Fibroblast of peridontal ligament (primary cell): ENCODE measurements at regions not wholly inside any gene's neighbourhood (a gene's known extent, or its start where the extent isn't known, plus 50 kb on each side); places are given as distances from the start of the nearest gene placed in this dataset.

Source experiments
- DNase-seq: peaks from one replicate; pipeline ENCODE4 v3.0.0-alpha.2; 2010; ENCODE audit errors: extremely low read depth

DNA sequence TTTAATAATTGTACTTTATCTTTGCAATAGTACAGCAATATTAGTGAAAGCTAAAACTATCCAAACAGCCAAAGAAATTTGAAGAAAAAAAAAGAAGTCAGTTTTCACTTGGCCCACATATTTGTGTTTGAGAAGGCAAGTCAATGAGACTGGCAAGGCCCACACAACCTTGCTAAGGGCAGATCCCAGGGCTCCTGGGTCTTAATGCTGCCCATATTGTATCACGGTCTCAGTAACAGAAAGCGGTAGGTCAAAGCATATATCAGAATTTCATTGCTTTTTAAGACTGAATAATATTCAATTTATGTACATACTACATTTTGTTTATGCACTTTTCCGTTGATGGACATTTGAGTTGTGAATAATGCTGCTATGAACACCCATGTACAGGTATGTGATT lies 262.0 kb upstream of the TOPAZ1 start:
- DNase-seq: no peak

- no peak for DNase-seq
Measured at GRCh38 chr3:43994657-43995546, 246.8 kb upstream of the TOPAZ1 start.

GRCh38 chr3:43995547-43996378 lies 245.9 kb upstream of the TOPAZ1 start:
- DNase-seq: no peak

DNA sequence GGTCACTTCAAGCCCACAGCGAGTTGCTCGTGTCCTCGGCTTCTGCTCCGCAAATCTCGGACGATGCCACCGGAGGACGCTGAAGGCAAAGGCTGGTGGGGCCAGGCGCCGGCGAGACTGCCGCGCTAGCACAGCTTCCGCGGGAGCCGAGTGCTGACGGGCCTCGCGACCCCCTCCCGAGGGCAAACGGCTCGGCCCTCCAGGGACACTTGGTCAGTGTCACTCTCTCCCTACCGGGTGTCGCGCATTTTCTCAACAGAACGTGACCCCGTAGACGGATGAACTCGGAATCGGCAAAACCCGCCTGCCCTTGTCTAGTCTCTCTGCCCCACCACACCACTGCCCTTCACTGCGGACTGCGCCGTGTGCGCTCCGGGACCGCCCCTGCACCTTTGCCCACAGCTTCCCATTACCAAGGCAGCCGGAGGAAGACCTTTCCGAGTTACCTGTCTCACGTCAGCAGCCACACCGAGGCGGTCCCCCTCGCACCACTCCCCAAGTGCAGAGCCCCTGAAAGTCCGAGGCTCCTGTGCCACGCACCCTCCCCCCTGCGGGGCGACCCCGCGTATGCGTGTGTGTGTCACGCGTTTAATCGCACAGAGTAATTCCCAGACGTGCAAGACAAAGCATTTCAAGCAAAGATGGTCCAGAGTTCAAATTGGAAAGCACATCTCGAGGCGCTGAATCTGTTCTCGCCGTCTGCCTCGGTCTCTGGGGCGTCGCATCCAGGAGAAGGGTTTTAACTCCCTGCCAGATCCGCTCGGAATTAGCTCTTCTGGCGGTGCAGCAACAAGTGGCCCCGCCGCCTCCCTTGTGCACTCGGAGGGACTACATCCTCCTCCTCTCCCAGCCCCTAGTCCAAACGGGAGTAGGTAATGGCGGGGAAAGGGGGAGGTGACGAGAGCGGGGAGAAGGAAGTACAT lies 245.0 kb upstream of the TOPAZ1 start:
- peak; percentile 55 for DNase-seq

GRCh38 chr3:43997316-43997715 lies 244.4 kb upstream of the TOPAZ1 start:
- DNase-seq: no peak

DNA sequence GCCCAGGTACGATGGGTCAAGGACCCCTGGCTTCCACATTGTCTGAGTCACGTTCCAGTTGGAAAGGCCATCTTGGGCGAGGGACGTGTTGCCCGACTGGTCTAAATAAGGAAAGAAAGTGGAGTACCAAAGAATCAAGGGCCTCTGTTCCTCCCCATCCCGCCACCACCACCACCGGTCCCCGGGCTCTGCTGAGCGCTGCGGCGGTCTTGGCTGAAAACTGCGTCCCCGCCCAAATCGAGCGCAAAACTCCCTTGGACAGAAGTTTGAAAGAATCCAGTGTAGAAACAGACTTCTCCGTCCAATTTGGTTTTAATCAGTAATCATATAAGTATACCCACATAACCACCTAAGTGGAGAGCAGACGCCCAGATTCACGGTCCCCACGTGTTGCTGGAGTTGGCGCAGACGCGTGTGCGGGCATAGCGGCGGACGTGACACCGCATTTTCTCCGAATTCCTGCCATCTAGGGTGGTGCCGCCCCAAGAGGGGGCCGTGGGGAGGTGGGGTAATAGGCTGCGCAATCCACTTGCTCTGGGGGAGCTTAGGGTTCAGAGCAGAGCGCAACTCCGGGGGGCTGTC lies 243.8 kb upstream of the TOPAZ1 start:
- no peak for DNase-seq

- no peak for DNase-seq
Measured at GRCh38 chr3:43998370-43998835, 243.3 kb upstream of the TOPAZ1 start.

DNA sequence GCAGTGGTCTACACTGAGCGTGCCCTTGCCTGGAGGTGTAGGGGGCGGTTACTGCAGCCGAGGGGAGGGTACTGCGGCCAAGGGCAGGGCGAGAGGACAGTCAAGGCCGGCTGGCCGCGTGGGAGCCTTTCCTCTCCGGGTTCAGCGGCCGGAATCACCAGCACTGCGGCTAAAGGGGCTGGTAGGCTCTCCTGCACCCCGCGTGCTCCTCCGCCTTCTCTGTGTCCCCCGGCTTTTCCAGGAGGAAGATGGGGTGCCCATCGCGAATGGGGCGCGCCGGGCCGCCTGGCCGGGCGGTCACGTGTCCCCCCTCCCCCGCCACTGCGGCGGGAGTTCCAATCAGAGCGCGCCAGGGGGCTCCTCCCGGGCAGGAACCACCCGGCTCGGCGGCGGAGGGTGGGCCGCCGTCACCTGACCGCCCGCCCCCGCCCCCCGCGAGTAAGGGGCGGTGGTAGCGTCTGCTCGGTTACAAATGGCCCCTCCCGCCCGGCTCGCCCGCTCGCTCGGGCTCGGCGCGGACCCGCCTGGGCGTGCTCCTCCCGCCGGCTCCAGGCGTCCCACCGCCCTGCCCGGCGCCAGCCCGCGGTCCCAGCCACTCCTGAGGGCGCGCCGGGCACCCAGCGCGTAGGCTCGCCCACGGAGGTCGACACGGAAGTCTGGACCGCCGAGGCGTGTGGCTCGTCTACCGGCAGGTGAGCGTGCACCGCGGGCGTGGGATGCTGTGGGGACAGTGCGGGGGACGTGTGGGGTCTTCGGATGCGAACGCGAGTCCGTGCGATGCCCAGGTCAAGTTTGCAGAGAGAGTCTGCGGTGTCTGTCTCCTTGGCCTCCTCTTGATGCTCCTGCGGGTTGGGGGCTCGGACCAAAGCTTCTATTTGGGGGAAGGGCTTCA lies 242.6 kb upstream of the TOPAZ1 start:
- peak; percentile 57 for DNase-seq

DNA sequence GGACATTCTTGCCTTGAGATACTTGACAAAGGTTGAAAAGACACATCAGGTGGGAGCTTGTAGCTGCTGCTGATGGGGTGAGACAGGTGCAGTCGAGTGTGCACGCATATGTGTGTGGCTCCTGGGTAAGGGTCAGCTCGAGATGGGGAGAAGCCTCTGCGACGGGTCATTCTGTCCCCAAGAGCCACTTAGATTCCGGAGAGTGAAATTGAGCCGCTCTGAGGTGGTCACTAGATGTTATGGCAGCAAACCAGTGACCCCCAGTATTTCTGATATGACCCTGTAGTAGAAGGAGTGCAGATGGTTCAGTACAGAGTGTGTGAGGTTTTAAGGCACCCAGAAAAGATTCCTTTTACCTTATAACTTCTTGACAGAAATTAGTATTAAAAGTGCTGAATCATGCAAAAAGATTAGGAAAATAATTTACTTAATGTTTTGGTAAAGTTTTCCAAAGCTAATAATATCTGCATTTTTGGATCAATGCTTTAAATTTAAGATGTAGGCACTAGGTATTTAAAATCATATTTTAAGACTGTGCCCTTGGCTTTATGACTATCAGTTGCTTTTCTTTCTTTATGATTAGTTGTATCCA lies 241.9 kb upstream of the TOPAZ1 start:
- no peak for DNase-seq

- peak; percentile 79 for DNase-seq
Measured at GRCh38 chr3:44000586-44000985, 241.1 kb upstream of the TOPAZ1 start.

DNA sequence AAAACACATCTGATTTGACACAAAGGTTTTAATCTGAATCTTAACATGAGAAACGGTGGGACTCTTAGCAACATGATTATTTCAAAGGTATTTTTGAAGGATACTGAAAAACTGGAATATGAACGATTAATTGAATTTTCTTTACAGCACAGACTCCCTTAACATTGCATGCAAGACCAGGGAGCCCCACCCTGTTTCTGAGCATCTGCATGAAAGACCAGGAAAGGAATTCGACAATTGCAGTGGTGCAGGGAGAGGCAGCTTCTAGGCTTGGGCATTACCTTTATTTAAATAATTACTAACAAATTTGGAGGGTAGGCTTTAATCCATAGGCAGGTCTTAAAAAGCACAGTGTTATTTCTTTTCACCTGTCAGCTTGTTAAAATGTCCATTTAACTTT lies 240.6 kb upstream of the TOPAZ1 start:
- DNase-seq: peak; percentile 28

DNA sequence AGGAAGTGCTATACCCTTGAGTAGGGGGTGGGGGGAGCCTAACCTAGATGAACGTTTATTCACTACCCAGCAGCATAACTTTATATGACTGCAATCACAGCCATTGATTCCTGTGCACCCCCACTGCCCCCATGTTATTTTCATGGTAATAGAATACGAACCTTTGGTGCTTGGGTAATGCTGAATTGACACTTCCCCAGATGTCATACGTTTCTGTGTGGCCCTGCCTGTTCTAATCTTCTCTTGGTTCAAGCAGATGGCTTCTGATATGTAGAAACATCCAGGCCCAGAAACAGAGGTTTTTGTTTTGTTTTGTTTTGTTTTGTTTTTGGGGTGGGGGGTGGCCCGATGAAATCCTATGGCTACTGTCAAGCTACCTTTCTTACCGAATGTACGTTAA lies 237.9 kb upstream of the TOPAZ1 start:
- no peak for DNase-seq

- DNase-seq: no peak
Measured at GRCh38 chr3:44011680-44012079, 230.0 kb upstream of the TOPAZ1 start.

DNA sequence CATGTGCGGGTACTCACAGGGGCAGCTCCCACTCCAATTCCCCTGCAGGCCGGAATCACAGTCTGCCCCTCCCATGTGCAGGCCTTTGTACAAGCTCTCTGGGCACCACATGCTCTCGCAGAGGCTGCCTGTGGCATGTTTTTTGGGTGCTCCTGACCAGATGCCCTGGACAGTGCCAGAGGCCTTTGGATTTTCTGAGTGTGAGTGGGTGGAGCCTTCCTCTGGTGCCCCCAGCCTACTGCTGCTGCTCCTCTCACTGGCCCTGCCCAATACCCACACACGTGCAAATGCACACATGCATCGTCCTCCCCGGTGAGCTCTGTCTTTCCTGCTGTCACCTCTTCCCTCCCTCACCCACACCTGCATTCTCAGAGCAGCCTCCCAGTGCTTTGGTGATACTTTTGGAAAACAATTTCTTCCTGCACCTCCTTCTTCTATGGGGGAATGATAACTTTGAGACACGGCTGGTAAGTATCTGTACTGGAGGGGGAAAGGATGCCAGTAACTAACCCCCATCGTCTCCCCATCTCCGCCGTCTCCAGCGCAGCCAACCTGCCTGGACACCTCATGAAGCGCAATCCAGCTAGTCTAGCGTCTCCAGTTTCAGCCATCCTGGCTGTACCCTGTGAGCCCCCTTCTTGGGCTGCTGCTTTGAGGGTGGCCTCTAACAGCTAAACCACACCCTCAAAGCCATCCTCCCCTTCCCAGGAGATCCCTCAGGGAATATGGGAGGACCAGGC lies 229.4 kb upstream of the TOPAZ1 start:
- DNase-seq: no peak

DNA sequence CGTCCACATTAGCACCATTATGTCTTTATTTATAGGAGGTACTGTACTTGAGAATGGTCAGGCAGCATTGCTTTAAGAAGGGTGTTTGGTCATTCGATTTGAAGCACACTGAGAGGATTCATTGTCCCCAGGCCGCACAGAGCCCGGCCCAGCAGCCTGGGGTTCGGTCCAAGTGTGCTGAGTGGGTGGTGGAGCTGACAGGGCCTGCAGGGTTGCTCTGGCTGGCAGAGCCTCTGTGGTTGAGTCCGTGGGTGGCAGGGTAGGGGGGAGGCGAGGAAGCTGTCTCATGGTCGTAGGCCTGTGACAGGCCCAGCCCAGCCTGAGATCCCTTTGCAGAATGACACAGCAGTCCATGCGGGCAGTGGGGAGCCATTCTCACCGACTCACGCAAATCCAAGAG lies 227.7 kb upstream of the TOPAZ1 start:
- DNase-seq: no peak

DNA sequence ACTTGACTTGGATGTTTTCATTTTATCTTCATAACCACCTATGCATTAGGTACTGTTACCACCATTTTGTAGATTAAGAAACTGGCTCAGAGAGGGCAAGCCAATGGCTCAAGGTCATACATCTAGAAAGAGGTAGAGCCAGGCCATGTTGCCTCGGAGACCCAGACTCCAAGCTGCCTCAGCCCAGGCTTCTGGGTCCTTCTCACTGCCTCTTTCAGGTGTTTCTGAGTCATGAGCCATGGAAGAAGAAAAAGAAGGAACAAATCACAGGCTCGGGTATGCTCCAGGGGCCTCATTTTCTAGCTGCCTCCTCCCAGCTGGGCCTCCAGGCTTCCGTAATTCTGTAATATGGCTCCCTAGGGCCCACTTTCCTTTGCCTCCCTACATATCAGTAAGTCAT lies 226.5 kb upstream of the TOPAZ1 start:
- no peak for DNase-seq

GRCh38 chr3:44016818-44017217 lies 224.9 kb upstream of the TOPAZ1 start:
- no peak for DNase-seq

- no peak for DNase-seq
Measured at GRCh38 chr3:44018926-44019325, 222.8 kb upstream of the TOPAZ1 start.

- peak; percentile 50 for DNase-seq
Measured at GRCh38 chr3:44019736-44020135, 221.9 kb upstream of the TOPAZ1 start.
